Daoy (cell line): ENCODE measurements at regions not wholly inside any gene's neighbourhood (a gene's known extent, or its start where the extent isn't known, plus 50 kb on each side); places are given as distances from the start of the nearest gene placed in this dataset.

Experiments used
- DNase-seq: peaks from one replicate; pipeline ENCODE4 v3.0.0-alpha.2; 2015; ENCODE audit warnings: low read depth

GRCh38 chr6:94535798-94536197 lies 1041.5 kb upstream of the MANEA start:
- no peak for DNase-seq

GRCh38 chr6:94511502-94512088 lies 1065.7 kb upstream of the MANEA start:
- no peak for DNase-seq

GRCh38 chr6:94510877-94511276 lies 1066.5 kb upstream of the MANEA start:
- no peak for DNase-seq

- no peak for DNase-seq
Measured at GRCh38 chr6:94501516-94501915, 1075.8 kb upstream of the MANEA start.

GRCh38 chr6:94498099-94498498 lies 1078.7 kb upstream of the EPHA7 start:
- DNase-seq, result no peak

- no peak for DNase-seq
Measured at GRCh38 chr6:94494500-94494899, 1075.1 kb upstream of the EPHA7 start.

GRCh38 chr6:94487371-94487770 lies 1068.0 kb upstream of the EPHA7 start:
- DNase-seq, result no peak

- DNase-seq, result no peak
Measured at GRCh38 chr6:94478133-94479005, 1059.0 kb upstream of the EPHA7 start.

- DNase-seq, result no peak
Measured at GRCh38 chr6:94468830-94469229, 1049.5 kb upstream of the EPHA7 start.

- DNase-seq, result no peak
Measured at GRCh38 chr6:94464018-94464510, 1044.7 kb upstream of the EPHA7 start.

- DNase-seq, result no peak
Measured at GRCh38 chr6:94463306-94463705, 1043.9 kb upstream of the EPHA7 start.

- DNase-seq, result no peak
Measured at GRCh38 chr6:94462231-94462630, 1042.9 kb upstream of the EPHA7 start.

- DNase-seq, result no peak
Measured at GRCh38 chr6:94456266-94456665, 1036.9 kb upstream of the EPHA7 start.

- DNase-seq, result no peak
Measured at GRCh38 chr6:94454231-94454630, 1034.9 kb upstream of the EPHA7 start.

GRCh38 chr6:94446120-94446519 lies 1026.8 kb upstream of the EPHA7 start:
- no peak for DNase-seq

- DNase-seq, result no peak
Measured at GRCh38 chr6:94443701-94444100, 1024.3 kb upstream of the EPHA7 start.

- DNase-seq, result no peak
Measured at GRCh38 chr6:94424692-94425091, 1005.3 kb upstream of the EPHA7 start.

- DNase-seq, result no peak
Measured at GRCh38 chr6:94417363-94417762, 998.0 kb upstream of the EPHA7 start.

- no peak for DNase-seq
Measured at GRCh38 chr6:94414041-94414440, 994.7 kb upstream of the EPHA7 start.

- no peak for DNase-seq
Measured at GRCh38 chr6:94401311-94401710, 982.0 kb upstream of the EPHA7 start.

- no peak for DNase-seq
Measured at GRCh38 chr6:94394822-94395221, 975.5 kb upstream of the EPHA7 start.

- no peak for DNase-seq
Measured at GRCh38 chr6:94389218-94389617, 969.9 kb upstream of the EPHA7 start.

- no peak for DNase-seq
Measured at GRCh38 chr6:94377835-94378234, 958.5 kb upstream of the EPHA7 start.
